HL-60 (cell line): ENCODE measurements at regions not wholly inside any gene's neighbourhood (a gene's known extent, or its start where the extent isn't known, plus 50 kb on each side); places are given as distances from the start of the nearest gene placed in this dataset.

Experiments
- DNase-seq, 2 experiments: peaks; one replicate each; pipeline ENCODE4 v3.0.0-alpha.2; 2010 to 2020; ENCODE audit warnings: low read depth in 1 of 2, low spot score in 1 of 2
- H3K27ac ChIP-seq: fragments of 250-450 bp; sonication (Bioruptor Pico); replicated peaks from 2 replicates; pipeline ENCODE4 v1.5.1; 2020; ENCODE audit warnings: mild to moderate bottlenecking, moderate library complexity
- H3K27me3 ChIP-seq: fragments of 250-450 bp; sonication (Bioruptor Pico); 2 replicates; pipeline ENCODE4 v1.5.1; 2021; ENCODE audit warnings: mild to moderate bottlenecking, moderate library complexity; ENCODE audit not compliant: insufficient read depth, poor library complexity, severe bottlenecking
- H3K4me3 ChIP-seq: replicated peaks from 2 replicates; pipeline ENCODE4 v1.5.1; 2011; ENCODE audit warnings: mild to moderate bottlenecking, control low read depth, low read length; ENCODE audit not compliant: insufficient read depth
- GABPA ChIP-seq: IDR thresholded peaks from 2 replicates; pipeline ENCODE4 v1.6.1; 2012; ENCODE audit warnings: low read depth
- POLR2AphosphoS5 ChIP-seq: IDR thresholded peaks from 2 replicates; pipeline ENCODE4 v1.6.1; 2012; ENCODE audit warnings: low read depth
- SPI1 ChIP-seq: IDR thresholded peaks from 2 replicates; pipeline ENCODE4 v1.6.1; 2012; ENCODE audit warnings: low read depth, mild to moderate bottlenecking, borderline replicate concordance
- TF ChIP-seq, protein P1 (sequence below): IDR thresholded peaks from one replicate; pipeline ENCODE4 v1.5.1; 2011; ENCODE audit warnings: low read length, control low read depth, inconsistent platforms; ENCODE audit not compliant: insufficient read depth
- TF ChIP-seq, protein P2 (sequence below): IDR thresholded peaks from 2 replicates; pipeline ENCODE4 v1.6.1; 2012; ENCODE audit warnings: low read depth; ENCODE audit not compliant: insufficient replicate concordance

- TF ChIP-seq POLR2AphosphoS5 = no peak
- TF ChIP-seq GABPA = no peak
- TF ChIP-seq, protein P1, sequence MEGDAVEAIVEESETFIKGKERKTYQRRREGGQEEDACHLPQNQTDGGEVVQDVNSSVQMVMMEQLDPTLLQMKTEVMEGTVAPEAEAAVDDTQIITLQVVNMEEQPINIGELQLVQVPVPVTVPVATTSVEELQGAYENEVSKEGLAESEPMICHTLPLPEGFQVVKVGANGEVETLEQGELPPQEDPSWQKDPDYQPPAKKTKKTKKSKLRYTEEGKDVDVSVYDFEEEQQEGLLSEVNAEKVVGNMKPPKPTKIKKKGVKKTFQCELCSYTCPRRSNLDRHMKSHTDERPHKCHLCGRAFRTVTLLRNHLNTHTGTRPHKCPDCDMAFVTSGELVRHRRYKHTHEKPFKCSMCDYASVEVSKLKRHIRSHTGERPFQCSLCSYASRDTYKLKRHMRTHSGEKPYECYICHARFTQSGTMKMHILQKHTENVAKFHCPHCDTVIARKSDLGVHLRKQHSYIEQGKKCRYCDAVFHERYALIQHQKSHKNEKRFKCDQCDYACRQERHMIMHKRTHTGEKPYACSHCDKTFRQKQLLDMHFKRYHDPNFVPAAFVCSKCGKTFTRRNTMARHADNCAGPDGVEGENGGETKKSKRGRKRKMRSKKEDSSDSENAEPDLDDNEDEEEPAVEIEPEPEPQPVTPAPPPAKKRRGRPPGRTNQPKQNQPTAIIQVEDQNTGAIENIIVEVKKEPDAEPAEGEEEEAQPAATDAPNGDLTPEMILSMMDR = no peak
- TF ChIP-seq, protein P2, sequence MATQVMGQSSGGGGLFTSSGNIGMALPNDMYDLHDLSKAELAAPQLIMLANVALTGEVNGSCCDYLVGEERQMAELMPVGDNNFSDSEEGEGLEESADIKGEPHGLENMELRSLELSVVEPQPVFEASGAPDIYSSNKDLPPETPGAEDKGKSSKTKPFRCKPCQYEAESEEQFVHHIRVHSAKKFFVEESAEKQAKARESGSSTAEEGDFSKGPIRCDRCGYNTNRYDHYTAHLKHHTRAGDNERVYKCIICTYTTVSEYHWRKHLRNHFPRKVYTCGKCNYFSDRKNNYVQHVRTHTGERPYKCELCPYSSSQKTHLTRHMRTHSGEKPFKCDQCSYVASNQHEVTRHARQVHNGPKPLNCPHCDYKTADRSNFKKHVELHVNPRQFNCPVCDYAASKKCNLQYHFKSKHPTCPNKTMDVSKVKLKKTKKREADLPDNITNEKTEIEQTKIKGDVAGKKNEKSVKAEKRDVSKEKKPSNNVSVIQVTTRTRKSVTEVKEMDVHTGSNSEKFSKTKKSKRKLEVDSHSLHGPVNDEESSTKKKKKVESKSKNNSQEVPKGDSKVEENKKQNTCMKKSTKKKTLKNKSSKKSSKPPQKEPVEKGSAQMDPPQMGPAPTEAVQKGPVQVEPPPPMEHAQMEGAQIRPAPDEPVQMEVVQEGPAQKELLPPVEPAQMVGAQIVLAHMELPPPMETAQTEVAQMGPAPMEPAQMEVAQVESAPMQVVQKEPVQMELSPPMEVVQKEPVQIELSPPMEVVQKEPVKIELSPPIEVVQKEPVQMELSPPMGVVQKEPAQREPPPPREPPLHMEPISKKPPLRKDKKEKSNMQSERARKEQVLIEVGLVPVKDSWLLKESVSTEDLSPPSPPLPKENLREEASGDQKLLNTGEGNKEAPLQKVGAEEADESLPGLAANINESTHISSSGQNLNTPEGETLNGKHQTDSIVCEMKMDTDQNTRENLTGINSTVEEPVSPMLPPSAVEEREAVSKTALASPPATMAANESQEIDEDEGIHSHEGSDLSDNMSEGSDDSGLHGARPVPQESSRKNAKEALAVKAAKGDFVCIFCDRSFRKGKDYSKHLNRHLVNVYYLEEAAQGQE = no peak
- TF ChIP-seq SPI1 = no peak
- no peak overlapping the region for H3K4me3 ChIP-seq
- H3K27ac ChIP-seq = no peak overlapping the region
- DNase-seq = no peak
- no peaks in the 10 kb centered on the region for H3K27me3 ChIP-seq
Measured at GRCh38 chr2:53505826-53506225, 261.8 kb upstream of the CHAC2 start.

- no peak for DNase-seq
- H3K27ac ChIP-seq = no peak overlapping the region
- H3K27me3 ChIP-seq = no peaks in the 10 kb centered on the region
- TF ChIP-seq, protein P1 = no peak
- TF ChIP-seq GABPA (no peak), POLR2AphosphoS5 (no peak), SPI1 (no peak)
- TF ChIP-seq, protein P2 = no peak
- no peak overlapping the region for H3K4me3 ChIP-seq
Measured at GRCh38 chr2:53504507-53504906, 263.1 kb upstream of the CHAC2 start.

DNA sequence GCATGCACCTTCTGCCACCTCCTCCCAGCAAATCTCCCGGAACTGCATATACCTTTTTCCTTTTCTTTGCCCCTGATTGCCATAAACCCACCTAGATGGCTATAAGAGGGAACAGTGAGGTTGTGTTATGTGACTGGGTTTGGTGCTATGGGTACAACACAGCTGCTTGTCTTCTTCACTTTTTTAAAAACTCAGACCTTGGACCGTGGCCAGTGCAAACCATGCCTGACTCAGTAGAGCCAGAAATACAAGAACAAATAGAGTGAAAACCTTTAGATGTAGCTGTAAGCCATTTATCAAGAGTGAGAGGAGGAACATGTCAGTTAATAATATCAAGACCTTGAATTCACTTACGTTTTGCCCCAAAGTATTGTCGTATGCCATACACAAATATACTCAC lies 267.4 kb upstream of the CHAC2 start:
- DNase-seq = no peak
- Histone ChIP-seq H3K27me3 (no peaks in the 10 kb centered on the region), H3K4me3 (no peak overlapping the region), H3K27ac (no peak overlapping the region)
- no peak for TF ChIP-seq GABPA
- TF ChIP-seq, protein P2 = no peak
- no peak for TF ChIP-seq POLR2AphosphoS5
- TF ChIP-seq SPI1 = no peak
- TF ChIP-seq, protein P1 = no peak
